Ishikawa (cell line): ENCODE measurements at regions not wholly inside any gene's neighbourhood (a gene's known extent, or its start where the extent isn't known, plus 50 kb on each side); places are given as distances from the start of the nearest gene placed in this dataset.

Experiments used
- CEBPB ChIP-seq: IDR thresholded peaks from 2 replicates; pipeline ENCODE4 v1.6.1; 2012
- CREB1 ChIP-seq: IDR thresholded peaks from 2 replicates; pipeline ENCODE4 v1.6.1; 2012; ENCODE audit warnings: low read depth
- EGR1 ChIP-seq: IDR thresholded peaks from 2 replicates; pipeline ENCODE4 v1.6.1; 2012
- EP300 ChIP-seq: IDR thresholded peaks from 2 replicates; pipeline ENCODE4 v1.6.1; 2012; ENCODE audit warnings: borderline replicate concordance
- FOXM1 ChIP-seq: IDR thresholded peaks from 2 replicates; pipeline ENCODE4 v1.6.1; 2012; ENCODE audit warnings: low read depth, borderline replicate concordance
- NFIC ChIP-seq: IDR thresholded peaks from 2 replicates; pipeline ENCODE4 v1.6.1; 2012
- RAD21 ChIP-seq: IDR thresholded peaks from 2 replicates; pipeline ENCODE4 v1.6.1; 2012; ENCODE audit warnings: low read depth
- TAF1 ChIP-seq: IDR thresholded peaks from 2 replicates; pipeline ENCODE4 v1.6.1; 2012; ENCODE audit warnings: low read depth, mild to moderate bottlenecking
- TCF12 ChIP-seq: IDR thresholded peaks from 2 replicates; pipeline ENCODE4 v1.6.1; 2012; ENCODE audit warnings: low read depth
- TEAD4 ChIP-seq: IDR thresholded peaks from 2 replicates; pipeline ENCODE4 v1.6.1; 2012
- YY1 ChIP-seq: IDR thresholded peaks from 2 replicates; pipeline ENCODE4 v1.6.1; 2012; ENCODE audit warnings: low read depth
- ZBTB7A ChIP-seq: IDR thresholded peaks from 2 replicates; pipeline ENCODE4 v1.6.1; 2012; ENCODE audit warnings: low read depth
- TF ChIP-seq, protein P1 (sequence below): IDR thresholded peaks from 2 replicates; pipeline ENCODE4 v1.6.1; 2012
- TF ChIP-seq, protein P2 (sequence below): IDR thresholded peaks from 2 replicates; pipeline ENCODE4 v1.6.1; 2012; ENCODE audit warnings: low read depth, mild to moderate bottlenecking
- TF ChIP-seq, protein P3 (sequence below): IDR thresholded peaks from 2 replicates; pipeline ENCODE4 v1.6.1; 2012

DNA sequence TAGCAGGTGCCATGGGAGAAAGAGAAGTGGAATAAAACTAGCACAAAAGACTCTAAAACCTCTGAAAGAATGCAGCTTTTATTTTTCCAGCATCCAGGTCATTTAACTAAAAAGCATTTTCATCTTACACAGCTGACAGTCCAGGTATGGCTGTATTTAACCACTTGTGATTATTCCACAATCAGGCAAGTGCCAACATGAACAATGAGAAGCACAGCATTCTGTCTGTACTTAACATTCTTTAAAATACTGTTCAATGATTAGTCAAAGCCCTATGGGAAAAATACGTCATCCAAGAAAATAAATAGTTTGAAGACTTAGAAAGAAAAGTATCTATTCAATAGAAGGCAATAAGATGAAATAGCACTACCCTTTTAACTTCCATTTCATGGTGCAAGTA is 246.9 kb downstream of the LIG4 start:
- TF ChIP-seq NFIC (no peak), TEAD4 (no peak), TCF12 (no peak), RAD21 (no peak), CEBPB (no peak), ZBTB7A (no peak), EP300 (no peak), YY1 (no peak), TAF1 (no peak), FOXM1 (no peak), CREB1 (no peak), EGR1 (no peak)
- TF ChIP-seq, protein P1, sequence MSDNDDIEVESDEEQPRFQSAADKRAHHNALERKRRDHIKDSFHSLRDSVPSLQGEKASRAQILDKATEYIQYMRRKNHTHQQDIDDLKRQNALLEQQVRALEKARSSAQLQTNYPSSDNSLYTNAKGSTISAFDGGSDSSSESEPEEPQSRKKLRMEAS, result no peak
- TF ChIP-seq, protein P2, sequence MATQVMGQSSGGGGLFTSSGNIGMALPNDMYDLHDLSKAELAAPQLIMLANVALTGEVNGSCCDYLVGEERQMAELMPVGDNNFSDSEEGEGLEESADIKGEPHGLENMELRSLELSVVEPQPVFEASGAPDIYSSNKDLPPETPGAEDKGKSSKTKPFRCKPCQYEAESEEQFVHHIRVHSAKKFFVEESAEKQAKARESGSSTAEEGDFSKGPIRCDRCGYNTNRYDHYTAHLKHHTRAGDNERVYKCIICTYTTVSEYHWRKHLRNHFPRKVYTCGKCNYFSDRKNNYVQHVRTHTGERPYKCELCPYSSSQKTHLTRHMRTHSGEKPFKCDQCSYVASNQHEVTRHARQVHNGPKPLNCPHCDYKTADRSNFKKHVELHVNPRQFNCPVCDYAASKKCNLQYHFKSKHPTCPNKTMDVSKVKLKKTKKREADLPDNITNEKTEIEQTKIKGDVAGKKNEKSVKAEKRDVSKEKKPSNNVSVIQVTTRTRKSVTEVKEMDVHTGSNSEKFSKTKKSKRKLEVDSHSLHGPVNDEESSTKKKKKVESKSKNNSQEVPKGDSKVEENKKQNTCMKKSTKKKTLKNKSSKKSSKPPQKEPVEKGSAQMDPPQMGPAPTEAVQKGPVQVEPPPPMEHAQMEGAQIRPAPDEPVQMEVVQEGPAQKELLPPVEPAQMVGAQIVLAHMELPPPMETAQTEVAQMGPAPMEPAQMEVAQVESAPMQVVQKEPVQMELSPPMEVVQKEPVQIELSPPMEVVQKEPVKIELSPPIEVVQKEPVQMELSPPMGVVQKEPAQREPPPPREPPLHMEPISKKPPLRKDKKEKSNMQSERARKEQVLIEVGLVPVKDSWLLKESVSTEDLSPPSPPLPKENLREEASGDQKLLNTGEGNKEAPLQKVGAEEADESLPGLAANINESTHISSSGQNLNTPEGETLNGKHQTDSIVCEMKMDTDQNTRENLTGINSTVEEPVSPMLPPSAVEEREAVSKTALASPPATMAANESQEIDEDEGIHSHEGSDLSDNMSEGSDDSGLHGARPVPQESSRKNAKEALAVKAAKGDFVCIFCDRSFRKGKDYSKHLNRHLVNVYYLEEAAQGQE, result no peak
- TF ChIP-seq, protein P3, sequence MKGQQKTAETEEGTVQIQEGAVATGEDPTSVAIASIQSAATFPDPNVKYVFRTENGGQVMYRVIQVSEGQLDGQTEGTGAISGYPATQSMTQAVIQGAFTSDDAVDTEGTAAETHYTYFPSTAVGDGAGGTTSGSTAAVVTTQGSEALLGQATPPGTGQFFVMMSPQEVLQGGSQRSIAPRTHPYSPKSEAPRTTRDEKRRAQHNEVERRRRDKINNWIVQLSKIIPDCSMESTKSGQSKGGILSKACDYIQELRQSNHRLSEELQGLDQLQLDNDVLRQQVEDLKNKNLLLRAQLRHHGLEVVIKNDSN, result no peak

DNA sequence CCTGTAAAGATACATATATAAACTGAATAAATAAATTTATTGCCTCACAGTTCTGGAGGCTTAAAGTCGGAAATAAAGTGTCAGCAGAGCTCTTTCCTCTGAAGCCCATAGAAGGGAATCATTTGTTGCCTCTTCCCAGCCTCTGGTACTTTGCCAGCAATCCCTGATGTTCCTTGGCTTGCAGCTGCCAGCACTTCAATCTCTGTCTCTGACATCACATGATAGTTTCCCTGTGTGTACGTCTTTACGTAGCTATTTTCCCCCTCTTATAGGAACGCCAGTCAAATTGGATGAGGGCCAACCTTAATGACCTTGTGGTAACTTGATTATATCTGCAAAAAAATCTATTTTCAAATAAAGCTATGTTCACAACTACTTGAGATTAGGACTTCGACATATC is 250.9 kb downstream of the LIG4 start:
- no peak for TF ChIP-seq ZBTB7A
- no peak for TF ChIP-seq NFIC
- no peak for TF ChIP-seq FOXM1
- no peak for TF ChIP-seq TCF12
- no peak for TF ChIP-seq RAD21
- no peak for TF ChIP-seq YY1
- TF ChIP-seq EP300, result no peak
- no peak for TF ChIP-seq CREB1
- no peak for TF ChIP-seq TEAD4
- no peak for TF ChIP-seq TAF1
- TF ChIP-seq, protein P2, result no peak
- no peak for TF ChIP-seq CEBPB
- TF ChIP-seq, protein P1, result no peak
- TF ChIP-seq, protein P3, result no peak
- TF ChIP-seq EGR1, result no peak

DNA sequence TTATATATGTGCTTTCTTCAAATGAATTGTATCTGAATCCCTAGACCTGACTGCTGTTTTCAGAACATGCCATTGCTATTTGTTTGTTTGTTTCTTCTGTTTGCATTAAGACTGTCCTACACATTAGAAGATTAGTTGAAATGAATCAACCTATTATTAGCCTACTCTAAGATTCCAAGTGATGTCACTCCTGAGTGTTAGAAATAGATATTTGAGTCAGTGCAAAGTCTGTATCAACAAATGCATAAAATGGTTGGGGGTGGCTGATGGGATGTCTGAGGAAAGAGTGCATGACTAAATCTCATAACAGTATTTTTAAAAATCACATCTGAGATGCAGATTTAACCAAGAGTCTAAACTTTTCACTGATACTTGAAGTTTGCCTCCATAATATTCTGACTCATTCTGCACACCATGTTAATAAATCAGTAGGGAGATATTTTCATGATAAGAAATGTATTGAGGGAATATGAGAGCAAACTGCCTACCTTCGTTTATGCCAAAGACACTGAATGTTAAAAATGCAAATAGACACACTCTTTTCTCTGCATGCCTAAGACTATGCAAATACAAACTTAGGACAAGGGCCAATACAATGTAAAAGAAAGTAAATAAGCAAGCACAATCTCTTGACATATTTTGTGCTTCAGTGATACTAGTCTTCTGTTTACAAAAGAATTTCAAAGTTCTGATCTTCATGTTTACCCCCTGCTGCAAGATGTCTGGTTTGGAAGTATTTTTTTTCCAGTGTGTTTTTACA is 253.3 kb downstream of the LIG4 start:
- TF ChIP-seq, protein P2, result no peak
- TF ChIP-seq TEAD4 (no peak), CEBPB (no peak), FOXM1 (no peak), TCF12 (no peak), RAD21 (no peak), ZBTB7A (no peak), YY1 (no peak), CREB1 (no peak)
- TF ChIP-seq, protein P3, result no peak

DNA sequence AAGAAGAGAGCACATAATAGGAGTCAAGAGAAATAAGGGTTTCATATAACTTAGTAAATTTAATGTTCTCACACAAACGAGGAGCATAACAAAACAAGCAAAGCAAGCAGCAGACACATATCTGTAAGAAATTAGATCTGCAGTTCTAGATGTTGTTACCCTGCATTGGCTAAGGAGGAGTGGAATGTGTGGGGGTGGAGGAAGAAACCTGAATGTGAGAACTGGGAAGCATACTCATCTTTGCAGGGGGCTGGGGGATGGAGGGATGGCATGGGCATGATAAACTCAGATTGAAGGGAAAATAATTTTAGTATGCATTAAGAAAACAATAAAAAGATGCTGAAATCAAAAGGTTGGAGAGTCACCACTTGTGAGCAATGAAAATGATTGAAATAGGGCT is 255.0 kb downstream of the LIG4 start:
- TF ChIP-seq NFIC (no peak), CEBPB (no peak), YY1 (no peak), EP300 (no peak), EGR1 (no peak), RAD21 (no peak), FOXM1 (no peak), TAF1 (no peak), TEAD4 (no peak), ZBTB7A (no peak), TCF12 (no peak), CREB1 (no peak)
- TF ChIP-seq, protein P2, result no peak
- TF ChIP-seq, protein P1, result no peak
- TF ChIP-seq, protein P3, result no peak
